Eye (tissue), 1 donor: ENCODE measurements at regions not wholly inside any gene's neighbourhood (a gene's known extent, or its start where the extent isn't known, plus 50 kb on each side); places are given as distances from the start of the nearest gene placed in this dataset.

Experiments
- DNase-seq: peaks from one replicate; pipeline ENCODE4 v3.0.0-alpha.2; 2015

DNA sequence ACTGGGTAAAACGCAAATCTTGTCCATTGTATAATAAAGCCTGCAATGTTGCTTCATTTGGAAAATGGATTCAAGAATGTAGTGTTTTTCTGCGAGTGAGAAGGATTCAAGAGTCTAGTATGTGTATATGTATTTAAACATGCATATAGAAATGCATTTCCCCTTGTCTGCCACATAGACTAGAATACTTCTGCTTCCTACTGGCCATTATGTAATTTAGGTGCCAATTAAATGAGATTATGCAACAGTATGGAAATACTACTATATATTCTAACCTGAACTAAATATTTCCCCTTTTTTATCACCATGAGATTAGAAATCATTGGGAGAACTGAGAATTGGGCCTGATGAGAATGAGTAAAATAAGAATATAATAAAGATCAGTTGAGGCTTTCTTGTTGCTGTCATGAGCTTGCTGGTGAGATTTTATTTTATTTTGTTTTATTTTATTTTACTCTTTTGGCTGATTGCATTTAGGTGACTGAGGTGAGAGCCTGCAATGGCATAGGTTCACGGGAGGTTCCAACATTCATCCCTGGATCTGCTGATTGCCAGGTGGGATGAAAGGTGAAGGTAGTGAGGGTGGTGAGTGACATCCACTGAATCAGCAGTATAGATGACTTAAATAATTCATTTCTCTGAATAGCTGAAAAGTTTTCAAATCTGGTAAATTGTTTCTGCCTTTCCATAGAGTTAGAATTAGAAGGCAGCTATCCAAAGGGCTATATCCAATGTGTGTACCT, 95.6 kb upstream of the SLC4A4 start:
- no peak for DNase-seq

DNA sequence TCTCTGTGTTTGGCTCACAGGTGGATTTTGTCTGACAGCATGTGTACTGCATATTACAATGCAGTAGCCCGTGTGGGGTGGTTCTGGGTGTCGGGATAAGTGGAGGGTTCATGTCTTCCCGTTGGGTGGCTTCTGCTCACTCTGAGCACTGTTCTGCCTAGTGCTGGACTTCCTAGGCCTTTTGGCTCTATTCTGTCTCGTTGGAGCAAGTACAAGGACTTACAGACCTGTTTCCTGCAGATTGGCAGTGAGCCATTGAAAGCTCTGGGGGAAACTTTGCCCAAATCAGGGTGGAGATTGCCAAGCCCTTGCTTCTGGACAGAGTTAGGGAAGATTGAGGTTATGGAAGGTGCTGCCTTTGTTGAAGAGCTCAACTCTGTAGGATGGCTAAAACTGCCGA, 91.1 kb upstream of the SLC4A4 start:
- no peak for DNase-seq

DNA sequence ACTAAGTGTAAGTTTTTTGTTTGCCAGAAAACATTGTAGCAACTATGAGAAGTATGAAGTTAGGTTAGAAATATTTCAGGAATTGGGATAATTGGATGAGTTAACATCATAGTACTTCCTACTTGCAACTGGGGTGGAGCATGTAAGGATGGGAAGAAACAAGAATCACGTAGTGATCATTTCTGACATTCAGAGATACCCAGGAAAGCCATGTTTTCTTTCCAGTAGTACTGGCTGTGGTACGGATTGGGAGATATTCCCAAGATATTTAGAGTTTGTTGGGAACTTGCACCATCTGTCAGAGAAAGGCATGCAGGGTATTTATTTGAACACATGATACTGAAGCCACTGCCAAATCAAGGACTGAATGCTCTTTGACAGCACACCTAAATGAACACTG, 87.6 kb upstream of the SLC4A4 start:
- no peak for DNase-seq

DNA sequence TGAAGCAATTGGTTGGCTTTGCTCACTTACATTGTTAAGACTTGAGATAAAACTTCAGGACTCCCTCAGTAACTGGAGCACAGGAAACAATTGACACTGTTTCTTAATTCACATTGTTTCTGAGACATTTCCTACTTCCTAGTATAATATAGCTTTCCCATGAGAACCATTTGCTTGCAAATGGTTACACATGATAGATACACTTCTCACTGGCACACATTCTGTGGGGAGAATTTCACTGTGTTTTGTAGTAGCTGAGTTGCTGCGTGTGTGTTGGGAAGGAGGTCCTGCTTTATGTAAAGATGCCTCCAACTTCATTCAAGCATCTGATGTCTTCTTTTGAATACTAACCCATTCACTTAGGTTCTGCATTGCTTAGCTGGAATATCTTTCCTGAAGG, 85.3 kb upstream of the SLC4A4 start:
- DNase-seq: no peak

DNA sequence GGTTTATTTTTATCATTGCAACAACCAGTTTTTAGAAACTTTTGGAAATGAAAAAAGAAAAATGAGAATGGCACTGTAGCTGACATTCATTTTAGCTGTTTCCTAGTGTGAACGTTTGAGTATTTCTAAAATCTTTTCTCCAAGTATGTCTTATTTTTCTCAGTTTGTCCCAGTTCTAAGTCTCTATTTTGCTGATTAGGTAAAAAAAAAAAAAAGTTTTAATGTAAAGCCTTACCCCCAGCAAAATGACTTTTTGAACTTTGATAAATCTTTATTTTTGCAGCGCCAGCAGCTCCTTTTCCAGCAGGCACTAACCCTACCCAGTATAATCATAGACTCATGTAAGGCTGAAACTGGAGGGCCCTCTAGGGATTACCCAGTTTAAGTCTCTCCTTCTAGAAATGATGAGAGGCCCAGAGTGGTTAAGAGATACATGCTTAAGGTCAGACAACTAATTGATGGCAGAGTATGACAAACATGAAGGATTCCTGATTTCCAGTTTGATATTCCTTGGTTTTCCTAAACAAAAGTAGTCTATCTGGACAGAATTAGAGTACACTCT, 84.3 kb upstream of the SLC4A4 start:
- no peak for DNase-seq

DNA sequence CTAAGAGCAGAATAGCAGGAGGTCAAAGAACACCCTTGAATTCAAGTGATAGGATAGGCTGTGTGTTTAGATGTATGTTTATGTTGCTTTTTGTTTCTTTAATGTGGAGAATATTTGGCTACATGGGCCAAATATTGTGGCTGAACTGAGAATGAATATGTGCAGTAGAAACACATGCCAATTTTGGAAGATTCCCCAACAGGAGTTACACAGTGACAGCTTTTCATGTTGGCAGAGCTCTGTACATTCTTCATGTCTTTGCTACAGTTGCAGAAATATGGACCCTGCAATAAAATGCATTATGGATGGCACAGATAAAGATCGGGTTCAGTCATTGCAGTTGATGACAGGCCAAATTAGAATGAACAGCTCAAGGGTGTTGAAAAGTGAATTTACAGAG, 82.8 kb upstream of the SLC4A4 start:
- no peak for DNase-seq

DNA sequence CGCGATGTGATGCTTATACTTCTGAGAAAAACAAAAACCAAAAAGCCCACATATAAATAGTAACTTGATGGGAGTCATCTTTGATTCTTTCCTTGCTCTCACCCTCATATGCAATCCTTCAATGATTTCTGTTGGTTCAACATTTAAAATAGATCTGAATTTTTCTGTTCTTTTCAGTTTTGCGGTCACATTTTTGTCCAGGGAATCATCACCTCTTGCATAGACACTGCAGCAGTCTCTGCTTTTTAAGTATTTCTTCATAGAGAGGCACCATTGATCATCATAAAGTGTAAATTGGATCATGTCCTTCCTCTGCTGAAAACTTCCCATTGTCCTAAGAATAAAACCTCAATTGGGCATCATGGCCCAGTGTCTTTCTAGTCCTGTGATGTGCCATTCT, 81.1 kb upstream of the SLC4A4 start:
- no peak for DNase-seq

DNA sequence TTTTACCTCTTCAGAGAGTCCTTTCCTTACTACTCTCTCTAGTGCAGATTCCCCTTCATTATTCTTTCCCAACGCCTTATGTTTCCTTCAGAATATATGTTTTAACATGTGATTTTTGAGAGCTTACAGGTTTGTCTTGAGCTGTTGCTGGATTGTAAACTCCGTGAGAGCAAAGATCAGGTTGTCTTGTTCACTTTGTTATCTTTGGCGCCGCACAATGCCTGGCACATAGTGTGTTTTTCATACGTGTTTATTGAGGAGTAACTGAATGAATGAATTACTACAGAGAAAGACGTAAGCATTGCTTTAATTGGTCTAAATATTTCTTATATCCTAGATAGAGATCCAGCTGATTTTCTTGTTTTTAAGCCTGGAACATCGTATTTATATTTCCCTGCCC, 80.5 kb upstream of the SLC4A4 start:
- DNase-seq: no peak

DNA sequence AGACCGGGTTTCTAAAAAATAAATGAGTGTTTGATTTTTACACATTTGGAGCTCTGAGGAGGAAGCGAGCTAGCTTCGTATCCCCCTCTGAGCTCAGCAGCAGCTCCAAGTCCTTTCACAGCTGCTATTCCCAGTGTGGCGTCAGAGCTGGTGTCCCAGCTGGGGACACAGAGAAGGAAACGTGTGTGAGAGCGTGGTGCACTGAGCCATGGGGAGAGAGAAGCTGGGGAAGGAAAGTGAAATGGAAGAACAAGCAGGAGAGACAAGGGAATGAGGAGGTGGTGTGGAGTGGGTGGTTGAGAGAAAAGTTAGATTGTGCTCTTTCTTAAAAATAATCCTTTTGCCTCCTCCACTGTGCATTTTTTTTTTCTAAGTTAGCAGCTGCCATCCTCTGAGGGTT, 79.5 kb upstream of the SLC4A4 start:
- peak; percentile 32 for DNase-seq

DNA sequence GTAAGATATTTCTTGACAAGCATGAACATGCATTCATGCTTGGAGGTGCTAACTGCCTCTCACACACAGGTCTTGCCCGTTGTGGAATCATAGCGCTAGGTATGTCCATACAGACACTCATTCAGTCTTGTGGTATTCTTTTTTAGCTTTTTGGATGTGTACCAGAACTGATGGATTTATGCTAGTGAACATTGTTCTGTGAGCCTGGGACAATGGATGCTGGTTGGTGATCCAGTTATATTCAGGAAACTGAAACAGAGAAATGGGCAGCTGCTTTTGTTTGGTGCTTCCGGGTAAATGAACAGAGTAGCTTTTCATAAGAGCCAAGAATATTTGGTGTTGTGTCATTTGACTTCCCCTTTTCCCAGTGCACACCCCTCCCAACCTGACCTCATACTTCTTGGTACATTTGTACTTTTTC, 78.9 kb upstream of the SLC4A4 start:
- DNase-seq: no peak

DNA sequence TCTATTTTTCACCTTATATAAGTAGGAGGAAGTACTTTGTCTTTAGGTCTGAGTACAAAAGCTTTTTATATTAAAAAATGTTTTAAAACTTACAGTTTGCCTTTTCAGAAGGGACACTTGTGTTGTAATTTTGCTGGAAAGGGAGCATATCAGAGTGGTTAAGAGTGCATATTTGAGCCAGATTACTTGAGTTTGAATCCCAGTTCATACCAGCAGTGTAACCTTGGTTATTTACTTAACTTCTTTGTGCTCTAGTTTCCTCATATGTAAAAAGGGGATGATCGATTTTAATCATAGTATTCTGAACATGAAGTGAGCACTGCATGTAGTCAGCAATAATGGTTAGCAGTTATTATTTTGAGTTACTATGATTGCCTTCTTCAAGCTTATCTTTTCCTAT, 78.3 kb upstream of the SLC4A4 start:
- DNase-seq: no peak

DNA sequence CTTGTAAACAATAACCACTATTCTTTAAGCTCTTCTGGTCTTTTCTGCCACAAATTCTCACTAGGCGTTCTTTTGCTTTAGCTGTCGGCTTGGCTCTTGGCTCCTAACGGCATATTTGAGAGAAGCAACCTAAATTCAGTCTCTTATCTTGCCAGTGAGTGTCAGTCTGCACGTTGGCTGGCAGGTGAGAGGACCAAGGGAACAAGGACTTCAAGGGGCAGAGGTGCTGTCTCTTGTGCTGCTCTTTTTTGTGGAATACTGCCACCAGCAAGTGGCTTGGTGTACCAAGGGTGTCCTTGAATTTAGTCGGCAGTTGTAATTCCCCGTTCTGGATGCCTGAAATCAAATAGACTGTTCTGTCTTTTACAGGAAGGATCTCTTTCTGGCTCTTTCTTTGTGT, 77.8 kb upstream of the SLC4A4 start:
- DNase-seq: no peak

DNA sequence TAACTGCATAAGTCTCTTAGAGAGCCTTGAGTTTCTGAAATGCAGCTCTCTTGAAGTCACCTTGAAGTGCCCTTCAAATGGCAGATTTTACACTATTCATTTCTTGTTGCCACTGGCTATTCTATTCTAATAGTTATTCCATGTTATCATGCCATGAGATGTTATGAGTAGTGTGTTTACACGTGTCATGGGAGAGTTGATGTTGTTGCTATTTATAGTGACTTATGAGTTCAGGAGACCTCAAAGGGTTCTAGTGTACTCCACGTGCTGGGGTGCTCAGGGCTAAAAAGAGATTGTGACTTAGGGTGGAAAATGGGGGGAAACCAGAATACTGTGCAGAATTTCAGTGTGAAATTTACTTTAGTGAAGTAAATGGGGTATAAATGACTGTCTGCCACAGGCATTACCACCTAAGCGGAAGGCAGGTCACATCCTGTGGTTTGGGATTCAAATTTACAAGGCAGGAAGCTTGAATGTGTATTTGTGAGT, 77.1 kb upstream of the SLC4A4 start:
- DNase-seq: no peak

DNA sequence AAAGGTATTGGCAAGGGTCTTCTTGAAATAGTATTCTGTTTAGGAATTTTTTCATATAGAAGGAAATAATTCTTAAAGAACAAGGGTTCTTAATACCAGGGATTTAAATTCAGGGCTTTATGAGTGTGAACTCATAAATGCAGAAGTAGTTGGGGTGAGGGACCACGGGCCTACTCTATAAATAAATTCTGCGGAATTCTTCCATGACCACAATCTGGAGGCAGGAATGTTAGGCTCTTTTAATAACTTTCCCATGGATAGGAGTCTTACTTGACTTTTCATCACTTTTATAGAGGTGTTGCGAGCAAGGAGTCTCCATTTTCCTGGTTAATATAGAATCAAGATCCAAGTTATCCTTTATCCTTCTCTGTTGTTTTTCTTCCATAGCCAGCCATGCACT, 76.7 kb upstream of the SLC4A4 start:
- DNase-seq: no peak

DNA sequence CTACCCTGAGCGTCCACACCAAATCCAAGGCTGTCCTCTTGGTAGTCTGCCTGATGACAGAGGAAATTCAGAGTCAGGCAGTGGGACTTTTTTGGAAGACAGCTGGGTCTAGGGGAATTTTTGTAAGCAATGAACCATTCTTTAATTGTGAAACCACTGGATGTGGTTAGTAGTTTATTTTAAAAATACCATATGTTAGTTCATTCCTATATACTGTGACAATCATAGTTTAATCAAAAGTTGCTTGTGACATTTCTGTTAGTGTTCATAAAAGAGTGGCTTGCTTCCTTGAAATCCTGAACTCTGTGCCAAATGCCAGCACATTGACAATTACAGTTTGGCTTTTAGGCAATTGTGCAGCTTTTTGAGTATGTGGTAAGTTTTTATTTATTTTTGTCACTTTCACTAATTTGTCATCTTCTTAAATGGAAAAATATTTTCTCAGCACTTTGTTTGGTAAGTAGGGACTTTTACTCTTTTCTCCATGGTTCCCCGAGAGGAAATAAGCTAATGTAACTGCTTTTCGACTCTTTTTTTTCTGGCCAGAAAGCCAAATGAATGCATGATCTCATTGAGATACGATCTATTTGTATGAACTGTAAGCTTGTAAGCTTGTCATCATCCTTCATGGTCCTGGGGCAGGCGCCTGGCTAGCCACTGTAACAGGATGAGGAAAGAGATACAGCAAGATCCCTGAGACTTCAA, 72.6 kb upstream of the SLC4A4 start:
- DNase-seq: no peak

DNA sequence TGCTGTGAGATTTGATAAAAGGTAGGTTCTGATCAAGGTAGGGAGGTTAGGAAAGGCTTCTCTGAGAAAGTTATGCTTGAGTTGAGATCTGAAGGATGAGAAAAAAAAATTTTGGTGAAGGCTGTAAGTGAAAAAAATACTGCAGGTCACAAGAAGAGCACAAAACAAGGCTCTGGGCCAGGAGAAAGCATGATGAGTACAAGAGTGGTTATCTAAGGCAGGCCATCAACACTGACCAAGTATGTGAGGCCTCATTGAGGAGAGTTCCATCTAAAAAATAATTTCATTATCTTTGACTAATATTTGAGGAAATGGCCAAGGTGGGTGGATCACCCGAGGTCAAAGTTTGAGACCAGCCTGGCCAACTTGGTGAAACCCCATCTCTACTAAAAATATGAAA, 71.6 kb upstream of the SLC4A4 start:
- no peak for DNase-seq

DNA sequence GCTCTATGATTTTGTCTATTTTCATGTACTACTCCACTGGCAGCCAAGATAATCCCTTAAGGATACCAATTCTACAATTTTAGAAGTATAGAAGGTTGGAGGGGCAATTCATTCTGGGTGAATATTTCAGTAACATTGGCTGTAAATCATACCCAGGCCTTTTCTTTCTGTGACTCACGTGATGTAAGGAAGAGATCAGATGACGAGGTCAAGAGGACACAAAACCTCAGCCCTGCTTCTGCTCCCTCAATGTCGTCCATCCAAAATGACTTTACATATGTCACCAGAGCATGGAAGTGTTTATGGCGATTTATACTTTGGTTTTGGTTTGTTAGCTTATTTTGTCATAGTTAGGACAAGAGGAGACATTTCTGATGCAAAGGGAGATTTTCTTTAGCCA, 70.7 kb upstream of the SLC4A4 start:
- DNase-seq: no peak

DNA sequence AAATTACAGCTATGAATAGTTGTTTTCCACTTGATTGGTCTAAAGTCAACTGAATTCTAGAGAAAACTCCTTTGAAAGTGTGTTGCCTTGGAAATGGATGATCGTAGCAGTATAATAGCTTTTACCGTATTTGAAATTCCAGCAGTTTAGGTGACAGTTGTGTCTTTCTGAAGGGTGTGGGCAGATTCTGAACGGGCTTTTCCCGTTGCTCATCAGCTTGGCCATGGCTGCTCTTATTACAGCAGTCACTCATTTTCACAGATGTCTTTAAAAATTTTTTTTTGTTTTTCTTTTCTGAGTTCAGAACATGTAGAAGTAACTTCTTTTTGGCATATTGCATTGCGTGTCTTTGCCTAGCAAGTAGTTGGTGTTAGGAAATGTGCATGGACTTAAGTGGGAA, 69.6 kb upstream of the SLC4A4 start:
- DNase-seq: no peak

DNA sequence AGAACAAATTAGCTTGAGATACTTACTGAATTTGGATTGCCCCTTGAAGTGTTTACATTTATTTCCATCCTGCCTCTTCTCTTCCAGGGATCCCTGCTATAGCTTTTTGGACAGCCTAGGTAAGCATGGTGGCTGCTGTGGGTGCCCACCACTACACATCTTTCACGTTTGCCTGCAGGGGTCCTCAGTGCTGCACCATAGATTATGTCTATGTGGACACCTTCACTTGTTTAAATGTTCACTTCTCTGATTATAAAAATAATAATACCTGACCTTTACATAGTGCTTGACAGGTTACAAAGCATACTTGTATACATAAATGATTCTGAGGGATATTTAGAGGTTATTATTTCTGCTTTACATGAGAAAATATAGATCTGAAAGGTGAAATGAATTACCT, 67.9 kb upstream of the SLC4A4 start:
- no peak for DNase-seq

DNA sequence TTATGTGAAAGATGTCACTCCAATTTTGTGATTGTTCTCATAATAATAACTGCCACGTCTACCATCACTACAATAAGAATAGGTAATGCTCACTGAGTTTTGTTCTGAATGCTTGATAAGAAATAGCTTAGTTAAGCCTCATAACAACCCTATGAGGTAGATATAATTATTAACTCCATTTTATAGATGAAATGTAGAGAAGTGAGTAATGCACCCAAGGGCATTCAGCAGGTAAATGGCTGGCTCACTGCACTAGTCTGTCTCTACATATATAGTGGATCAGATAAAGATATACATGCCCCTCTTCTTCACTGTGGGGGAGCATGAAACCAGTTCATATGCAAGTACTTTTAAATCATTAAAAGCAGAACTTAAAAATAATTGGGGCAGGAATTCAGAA, 65.8 kb upstream of the SLC4A4 start:
- no peak for DNase-seq

DNA sequence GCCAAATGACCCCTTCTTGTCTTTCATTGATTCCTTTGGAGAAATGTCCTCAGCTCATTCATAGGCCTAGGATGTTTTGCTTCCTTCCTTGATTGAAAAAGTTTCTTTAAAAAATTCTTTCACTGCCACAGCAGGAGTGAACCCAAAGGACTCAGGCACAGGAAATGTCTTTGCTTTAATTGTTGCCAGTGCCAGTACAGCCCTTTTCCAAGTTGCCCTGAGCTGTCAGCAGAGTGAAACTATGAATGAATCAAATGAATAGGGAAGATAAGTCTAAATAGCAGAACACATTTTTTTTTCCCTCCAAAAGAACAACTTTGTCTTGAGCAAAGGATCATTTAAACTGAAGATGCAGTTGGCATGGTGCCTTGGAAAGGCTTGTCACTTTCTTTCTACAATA, 63.8 kb upstream of the SLC4A4 start:
- DNase-seq: no peak

DNA sequence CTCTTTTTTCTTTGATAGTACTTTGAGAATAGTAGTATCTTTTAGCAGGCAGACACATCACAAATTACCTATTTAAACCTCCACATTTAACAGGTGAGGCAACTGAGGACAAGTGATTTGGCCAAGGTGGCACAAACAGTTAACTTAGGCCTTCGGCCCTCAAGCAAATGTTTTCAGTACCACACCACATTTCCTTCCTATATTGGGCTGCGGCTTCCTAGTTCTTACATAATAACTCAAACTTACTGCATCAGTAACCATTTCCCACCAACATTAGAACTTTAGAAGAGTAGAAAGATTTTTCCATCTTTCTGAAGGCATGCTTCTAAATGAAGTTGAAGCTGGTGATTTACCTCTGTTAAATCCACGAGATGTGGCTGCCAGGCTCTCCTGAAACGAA, 63.2 kb upstream of the SLC4A4 start:
- no peak for DNase-seq

DNA sequence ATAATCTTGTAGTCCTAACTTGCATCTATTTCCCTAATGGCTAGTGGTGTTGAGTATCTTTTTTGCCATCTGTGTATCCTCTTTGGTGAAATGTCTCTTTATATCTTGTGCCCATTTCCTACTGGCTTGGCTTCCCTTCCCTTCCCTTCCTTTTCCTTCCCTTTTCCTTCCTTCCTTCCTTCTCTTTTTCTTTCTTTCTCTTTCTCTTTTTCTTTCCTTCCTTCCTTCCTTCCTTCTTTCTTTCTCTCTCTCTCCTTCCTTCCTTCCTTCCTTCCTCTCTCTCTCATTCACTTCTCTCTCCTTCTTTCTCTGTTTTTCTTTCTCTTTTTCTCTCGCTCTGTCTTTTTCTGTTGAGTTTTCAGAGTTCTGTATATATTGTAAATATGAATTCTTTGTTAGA, 61.5 kb upstream of the SLC4A4 start:
- DNase-seq: no peak

DNA sequence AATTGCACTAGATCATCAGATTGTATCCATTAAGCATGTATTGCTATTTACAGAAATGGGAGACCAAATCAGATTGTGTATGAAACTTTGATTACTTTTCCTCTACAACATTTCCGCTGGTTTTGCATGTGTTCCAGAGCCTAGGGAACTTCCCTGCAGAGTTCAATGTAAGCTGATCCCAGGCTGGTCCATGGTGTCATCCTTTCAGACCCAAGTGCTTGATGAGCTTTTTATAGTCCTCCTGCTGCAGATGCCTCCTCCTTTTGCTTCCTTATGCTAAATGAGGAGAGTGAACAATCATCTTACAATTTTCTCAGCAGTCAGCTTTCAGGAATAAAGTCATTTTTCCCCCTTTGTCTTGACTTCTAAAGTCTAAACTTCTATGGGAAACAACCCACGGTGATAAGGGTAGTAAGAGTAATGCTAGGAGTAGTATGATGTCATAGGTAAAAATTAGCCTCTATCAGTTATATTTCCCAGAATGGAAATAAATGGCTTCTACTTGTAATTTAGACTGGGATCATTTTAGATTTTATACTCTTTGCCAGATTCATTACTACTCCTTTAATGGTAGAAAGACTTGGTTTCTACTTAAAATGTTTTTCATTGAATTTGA, 55.1 kb upstream of the SLC4A4 start:
- DNase-seq: no peak
